HEK293 (cell line): ENCODE measurements at regions not wholly inside any gene's neighbourhood (a gene's known extent, or its start where the extent isn't known, plus 50 kb on each side); places are given as distances from the start of the nearest gene placed in this dataset.

Source experiments
- CTCF ChIA-PET: fragments of 350-600 bp; formaldehyde crosslinking; extraction: SDS; loops from one replicate; lab custom pipeline; 2021; ENCODE audit warnings: antibody characterized with exemption; lab: Yijun Ruan, JAX
- POLR2A ChIA-PET: fragments of 300-600 bp; formaldehyde crosslinking; extraction: SDS; loops from one replicate; lab custom pipeline; 2020; ENCODE audit warnings: antibody characterized with exemption, inconsistent platforms; lab: Yijun Ruan, JAX
- H3K27ac ChIP-seq: fragments of 200-500 bp; sonication (Bioruptor generic); 2 replicates; pipeline ENCODE4 v1.5.1; 2014; ENCODE audit warnings: low read depth, low read length, control low read depth, inconsistent platforms; ENCODE audit errors: extremely low read depth
- H3K36me3 ChIP-seq, 2 experiments: fragments of 200-500 bp in 1 of 2; sonication (Bioruptor generic) in 1 of 2; 1 replicate in 1 of 2; 2 replicates in 1 of 2; pipeline ENCODE4 v1.5.1; 2014 to 2017; ENCODE audit warnings: inconsistent platforms in 2 of 2, low read length in 2 of 2; ENCODE audit not compliant: control insufficient read depth in 2 of 2, insufficient read depth in 1 of 2
- H3K4me1 ChIP-seq: fragments of 200-500 bp; sonication (Bioruptor generic); 2 replicates; pipeline ENCODE4 v1.5.1; 2014; ENCODE audit warnings: mild to moderate bottlenecking, low read length, inconsistent platforms; ENCODE audit not compliant: control insufficient read depth, insufficient read depth
- H3K4me3 ChIP-seq: 2 replicates; pipeline ENCODE4 v1.5.1; 2011; ENCODE audit warnings: low read depth, mild to moderate bottlenecking, control low read depth, low read length, moderate library complexity
- H3K9me3 ChIP-seq: fragments of 200-500 bp; sonication (Bioruptor generic); 2 replicates; pipeline ENCODE4 v1.5.1; 2014; ENCODE audit warnings: low read depth, low read length, inconsistent platforms; ENCODE audit not compliant: control insufficient read depth, insufficient read depth
- AEBP2 ChIP-seq: fragments of 450-650 bp; formaldehyde crosslinking; IDR thresholded peaks from 2 replicates; pipeline ENCODE4 v1.5.1; 2016; ENCODE audit warnings: missing biosample characterization, missing genetic modification characterization, borderline replicate concordance
- KLF7 ChIP-seq: fragments of 450-650 bp; formaldehyde crosslinking; IDR thresholded peaks from 2 replicates; pipeline ENCODE4 v1.5.1; 2016; ENCODE audit warnings: missing biosample characterization, missing genetic modification characterization, borderline replicate concordance
- MYNN ChIP-seq: fragments of 450-650 bp; formaldehyde crosslinking; IDR thresholded peaks from 2 replicates; pipeline ENCODE4 v1.5.1; 2016; ENCODE audit warnings: missing biosample characterization, missing genetic modification characterization, borderline replicate concordance
- PRDM1 ChIP-seq: fragments of 450-650 bp; formaldehyde crosslinking; IDR thresholded peaks from 2 replicates; pipeline ENCODE4; 2016; ENCODE audit warnings: missing biosample characterization, missing genetic modification characterization
- RBAK ChIP-seq: fragments of 450-650 bp; formaldehyde crosslinking; IDR thresholded peaks from 2 replicates; pipeline ENCODE4 v1.5.1; 2016; ENCODE audit warnings: missing biosample characterization, missing genetic modification characterization
- WT1 ChIP-seq: fragments of 450-650 bp; formaldehyde crosslinking; IDR thresholded peaks from 2 replicates; pipeline ENCODE4 v1.5.1; 2016; ENCODE audit warnings: missing biosample characterization, missing genetic modification characterization
- YY2 ChIP-seq: fragments of 450-650 bp; formaldehyde crosslinking; IDR thresholded peaks from 2 replicates; pipeline ENCODE4 v1.5.1; 2016; ENCODE audit warnings: missing biosample characterization, missing genetic modification characterization
- ZFP41 ChIP-seq: fragments of 450-650 bp; formaldehyde crosslinking; IDR thresholded peaks from 2 replicates; pipeline ENCODE4 v1.5.1; 2016; ENCODE audit warnings: missing biosample characterization, missing genetic modification characterization, borderline replicate concordance
- ZNF10 ChIP-seq: fragments of 450-650 bp; formaldehyde crosslinking; IDR thresholded peaks from 2 replicates; pipeline ENCODE4 v1.5.1; 2017; ENCODE audit warnings: missing biosample characterization, missing genetic modification characterization
- ZNF2 ChIP-seq: fragments of 450-650 bp; formaldehyde crosslinking; IDR thresholded peaks from 2 replicates; pipeline ENCODE4 v1.5.1; 2016; ENCODE audit warnings: missing biosample characterization, missing genetic modification characterization
- ZNF274 ChIP-seq, 2 experiments: fragments of 200-500 bp in 1 of 2; fragments of 450-650 bp in 1 of 2; sonication (Bioruptor generic) in 1 of 2; formaldehyde crosslinking in 1 of 2; IDR thresholded peaks; 2 replicates each; pipeline versions ENCODE4 v1.5.1 to v1.6.1; 2014 to 2016; ENCODE audit warnings: borderline replicate concordance in 1 of 2, inconsistent platforms in 1 of 2, low read length in 1 of 2, missing biosample characterization in 1 of 2, missing genetic modification characterization in 1 of 2
- ZNF302 ChIP-seq: fragments of 450-650 bp; formaldehyde crosslinking; IDR thresholded peaks from 2 replicates; pipeline ENCODE4 v1.5.1; 2016; ENCODE audit warnings: missing biosample characterization, missing genetic modification characterization, low read depth
- ZNF449 ChIP-seq: fragments of 450-650 bp; formaldehyde crosslinking; IDR thresholded peaks from 2 replicates; pipeline ENCODE4 v1.5.1; 2017; ENCODE audit warnings: missing biosample characterization, mild to moderate bottlenecking, missing genetic modification characterization, moderate library complexity
- ZNF518A ChIP-seq: fragments of 450-650 bp; formaldehyde crosslinking; conservative IDR thresholded peaks from 2 replicates; pipeline ENCODE4 v1.5.1; 2016; ENCODE audit warnings: low read depth, missing biosample characterization, missing genetic modification characterization
- ZNF660 ChIP-seq: fragments of 450-650 bp; IDR thresholded peaks from 2 replicates; pipeline ENCODE4 v1.5.1; 2018; ENCODE audit warnings: missing biosample characterization, mild to moderate bottlenecking, missing genetic modification characterization
- ZNF664 ChIP-seq: fragments of 450-650 bp; formaldehyde crosslinking; IDR thresholded peaks from 2 replicates; pipeline ENCODE4 v1.5.1; 2016; ENCODE audit warnings: missing biosample characterization, missing genetic modification characterization
- TF ChIP-seq, protein P1 (sequence below): fragments of 450-650 bp; formaldehyde crosslinking; IDR thresholded peaks from 2 replicates; pipeline ENCODE4 v1.5.1; 2016; ENCODE audit warnings: missing biosample characterization, missing genetic modification characterization
- TF ChIP-seq, protein P2 (sequence below): fragments of 450-650 bp; formaldehyde crosslinking; IDR thresholded peaks from 2 replicates; pipeline ENCODE4 v1.5.1; 2016; ENCODE audit warnings: missing biosample characterization, missing genetic modification characterization

DNA sequence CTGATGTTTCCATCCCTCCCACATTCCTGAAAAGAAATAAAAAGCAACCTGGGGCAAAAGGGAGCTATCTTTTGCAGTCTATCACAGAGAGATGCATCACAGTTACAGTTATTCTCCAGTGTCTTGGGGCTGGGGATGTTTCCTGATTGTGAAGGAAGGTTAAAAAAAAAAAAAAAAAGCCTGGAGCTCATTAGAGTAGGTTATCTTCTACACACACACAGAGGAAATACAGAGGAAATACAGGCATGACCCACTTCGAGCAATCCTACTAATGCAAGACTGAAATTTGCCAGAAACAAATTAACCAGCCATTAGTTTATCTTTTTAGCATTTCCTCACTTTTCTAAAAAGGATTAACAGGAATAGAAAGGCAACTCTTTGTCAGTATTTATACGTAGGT is 89.4 kb upstream of the CLMP start (continued):
- TF ChIP-seq, protein P1, sequence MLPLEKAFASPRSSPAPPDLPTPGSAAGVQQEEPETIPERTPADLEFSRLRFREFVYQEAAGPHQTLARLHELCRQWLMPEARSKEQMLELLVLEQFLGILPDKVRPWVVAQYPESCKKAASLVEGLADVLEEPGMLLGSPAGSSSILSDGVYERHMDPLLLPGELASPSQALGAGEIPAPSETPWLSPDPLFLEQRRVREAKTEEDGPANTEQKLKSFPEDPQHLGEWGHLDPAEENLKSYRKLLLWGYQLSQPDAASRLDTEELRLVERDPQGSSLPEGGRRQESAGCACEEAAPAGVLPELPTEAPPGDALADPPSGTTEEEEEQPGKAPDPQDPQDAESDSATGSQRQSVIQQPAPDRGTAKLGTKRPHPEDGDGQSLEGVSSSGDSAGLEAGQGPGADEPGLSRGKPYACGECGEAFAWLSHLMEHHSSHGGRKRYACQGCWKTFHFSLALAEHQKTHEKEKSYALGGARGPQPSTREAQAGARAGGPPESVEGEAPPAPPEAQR (tag by site-specific recombination): no peak
- TF ChIP-seq ZNF302 (tag by site-specific recombination) (no peak), MYNN (tag by site-specific recombination) (no peak), RBAK (tag by site-specific recombination) (no peak)

DNA sequence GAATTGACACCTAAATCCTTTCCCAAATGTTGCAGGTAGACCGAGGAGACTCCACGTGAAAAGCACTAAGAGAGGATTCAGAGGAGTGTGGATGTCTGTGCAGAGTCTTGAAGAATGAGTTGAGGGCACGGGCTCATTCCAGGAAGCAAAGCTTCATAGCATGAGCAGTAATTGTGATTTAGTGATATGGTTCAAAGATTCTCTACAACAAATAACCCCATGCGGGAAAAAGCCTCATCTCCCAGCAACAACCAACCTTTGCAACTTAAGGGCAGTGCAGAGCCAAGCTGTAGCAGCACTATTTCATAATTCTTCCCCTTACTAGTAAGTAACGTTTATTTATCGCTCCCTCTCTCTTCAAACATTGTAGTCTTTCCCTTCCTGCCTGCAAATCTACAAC is 87.5 kb upstream of the CLMP start:
- POLR2A ChIA-PET: no interaction called here
- Histone ChIP-seq H3K4me3 (no peak overlapping the region), H3K4me1 (no peaks in the 10 kb centered on the region), H3K36me3 (no peaks in the 10 kb centered on the region), H3K27ac (no peak overlapping the region), H3K9me3 (no peaks in the 10 kb centered on the region)
- CTCF ChIA-PET: interaction anchor here (0.6 to 1.1 kb wide), 5 partner anchors 8 to 351 kb away, joined by 3 to 5 read pairs (median 3); no protein-coding TSS in a partner anchor
- TF ChIP-seq ZNF449 (no peak), ZNF274 (IDR thresholded peaks at IDR 0.05; ENCODE audit: low read length) (no peak), ZNF274 (tag by site-specific recombination; IDR thresholded peaks at IDR 0.05; ENCODE audit: borderline replicate concordance) (no peak)

DNA sequence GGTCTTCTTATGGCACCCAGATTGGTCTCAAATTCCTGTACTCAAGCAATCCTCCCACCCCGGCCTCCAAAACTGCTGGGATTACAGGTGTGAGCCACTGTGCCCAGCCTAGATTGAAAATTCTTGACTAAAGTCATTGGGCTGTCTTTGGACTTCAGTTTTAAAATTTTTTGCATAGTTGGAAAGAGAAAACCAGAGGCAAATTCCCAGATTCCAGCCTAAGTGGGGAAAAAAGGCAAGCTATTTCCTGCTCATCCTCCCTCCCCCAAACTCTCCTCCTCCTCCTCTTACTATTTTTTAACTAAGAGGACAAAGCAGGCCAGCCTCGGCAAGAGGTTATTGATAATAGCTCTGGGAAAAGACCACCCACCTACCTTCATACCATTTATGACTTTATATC is 78.6 kb upstream of the CLMP start:
- no peak overlapping the region for H3K4me3 ChIP-seq
- no peak for TF ChIP-seq ZNF518A (tag by site-specific recombination)
- TF ChIP-seq ZNF664 (tag by site-specific recombination): no peak
- no peak for TF ChIP-seq KLF7 (tag by site-specific recombination)
- no peak for TF ChIP-seq ZNF660 (tag by site-specific recombination)
- no peak for TF ChIP-seq ZNF274 (IDR thresholded peaks at IDR 0.05; ENCODE audit: low read length)
- no peak for TF ChIP-seq ZNF274 (tag by site-specific recombination; IDR thresholded peaks at IDR 0.05; ENCODE audit: borderline replicate concordance)
- no peak for TF ChIP-seq YY2 (tag by site-specific recombination)
- TF ChIP-seq ZNF10: no peak
- no peak for TF ChIP-seq AEBP2 (tag by site-specific recombination)
- TF ChIP-seq ZNF2 (tag by site-specific recombination): no peak
- TF ChIP-seq WT1: no peak
- TF ChIP-seq, protein P2, sequence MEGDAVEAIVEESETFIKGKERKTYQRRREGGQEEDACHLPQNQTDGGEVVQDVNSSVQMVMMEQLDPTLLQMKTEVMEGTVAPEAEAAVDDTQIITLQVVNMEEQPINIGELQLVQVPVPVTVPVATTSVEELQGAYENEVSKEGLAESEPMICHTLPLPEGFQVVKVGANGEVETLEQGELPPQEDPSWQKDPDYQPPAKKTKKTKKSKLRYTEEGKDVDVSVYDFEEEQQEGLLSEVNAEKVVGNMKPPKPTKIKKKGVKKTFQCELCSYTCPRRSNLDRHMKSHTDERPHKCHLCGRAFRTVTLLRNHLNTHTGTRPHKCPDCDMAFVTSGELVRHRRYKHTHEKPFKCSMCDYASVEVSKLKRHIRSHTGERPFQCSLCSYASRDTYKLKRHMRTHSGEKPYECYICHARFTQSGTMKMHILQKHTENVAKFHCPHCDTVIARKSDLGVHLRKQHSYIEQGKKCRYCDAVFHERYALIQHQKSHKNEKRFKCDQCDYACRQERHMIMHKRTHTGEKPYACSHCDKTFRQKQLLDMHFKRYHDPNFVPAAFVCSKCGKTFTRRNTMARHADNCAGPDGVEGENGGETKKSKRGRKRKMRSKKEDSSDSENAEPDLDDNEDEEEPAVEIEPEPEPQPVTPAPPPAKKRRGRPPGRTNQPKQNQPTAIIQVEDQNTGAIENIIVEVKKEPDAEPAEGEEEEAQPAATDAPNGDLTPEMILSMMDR (tag by site-specific recombination): no peak
- TF ChIP-seq PRDM1 (tag by site-specific recombination): no peak
- TF ChIP-seq ZFP41: no peak
- TF ChIP-seq, all 188 proteins: peak for 0
- Histone ChIP-seq H3K4me1 (no peaks in the 10 kb centered on the region), H3K36me3 (no peaks in the 10 kb centered on the region), H3K9me3 (no peaks in the 10 kb centered on the region), H3K27ac (no peak overlapping the region)
- POLR2A ChIA-PET: interaction anchor here (0.6 kb wide), 1 partner anchor 167 kb away, joined by 3 read pairs; no protein-coding TSS in a partner anchor
- CTCF ChIA-PET: interaction anchor here (0.5 to 3.8 kb wide), 3 partner anchors 13 to 129 kb away, joined by 3 to 23 read pairs (median 3); no protein-coding TSS in a partner anchor
